Fibroblast of lung (primary cell): ENCODE measurements at regions not wholly inside any gene's neighbourhood (a gene's known extent, or its start where the extent isn't known, plus 50 kb on each side); places are given as distances from the start of the nearest gene placed in this dataset.

Experiments
- DNase-seq, 2 donors: peaks; one replicate each; pipeline versions ENCODE4 v3.0.0 to v3.0.0-alpha.2; 2010; ENCODE audit warnings: low read depth in 2 of 2
- H2AFZ ChIP-seq: 2 replicates; pipeline ENCODE4 v1.5.1; 2012; ENCODE audit warnings: low read length, control low read depth, inconsistent platforms
- H3K27ac ChIP-seq: 2 replicates; pipeline ENCODE4 v1.5.1; 2011; ENCODE audit warnings: low read length, control low read depth; ENCODE audit not compliant: insufficient read depth
- H3K27me3 ChIP-seq: 2 replicates; pipeline ENCODE4 v1.5.1; 2011; ENCODE audit warnings: mild to moderate bottlenecking, low read length; ENCODE audit not compliant: control insufficient read depth, insufficient read depth
- H3K36me3 ChIP-seq: 2 replicates; pipeline ENCODE4 v1.5.1; 2011; ENCODE audit warnings: low read length; ENCODE audit not compliant: control insufficient read depth, insufficient read depth
- H3K4me1 ChIP-seq: 2 replicates; pipeline ENCODE4 v1.5.1; 2011; ENCODE audit warnings: low read length; ENCODE audit not compliant: control insufficient read depth, insufficient read depth; ENCODE audit errors: extremely low read depth
- H3K4me2 ChIP-seq: 2 replicates; pipeline ENCODE4 v1.5.1; 2011; ENCODE audit warnings: low read length, control low read depth; ENCODE audit not compliant: insufficient read depth; ENCODE audit errors: extremely low read depth
- H3K4me3 ChIP-seq, 4 experiments: fragments of 200-600 bp in 1 of 4; sonication (generic) in 1 of 4; replicated peaks in 1 of 4; 2 replicates each; pipeline ENCODE4 v1.5.1; 2011 to 2016; ENCODE audit warnings: low read length in 4 of 4, low read depth in 3 of 4, mild to moderate bottlenecking in 3 of 4, control low read depth in 2 of 4, inconsistent platforms in 1 of 4, mixed read lengths in 1 of 4; ENCODE audit not compliant: insufficient read depth in 1 of 4; ENCODE audit errors: control extremely low read depth in 1 of 4
- H3K79me2 ChIP-seq: 2 replicates; pipeline ENCODE4 v1.5.1; 2012; ENCODE audit warnings: mild to moderate bottlenecking, low read length, inconsistent platforms; ENCODE audit not compliant: control insufficient read depth, insufficient read depth
- H3K9ac ChIP-seq: 2 replicates; pipeline ENCODE4 v1.5.1; 2011; ENCODE audit warnings: mild to moderate bottlenecking, low read length, control low read depth; ENCODE audit not compliant: insufficient read depth
- H3K9me3 ChIP-seq: 2 replicates; pipeline ENCODE4 v1.5.1; 2012; ENCODE audit warnings: low read depth, low read length; ENCODE audit not compliant: control insufficient read depth, insufficient read depth
- H4K20me1 ChIP-seq: 2 replicates; pipeline ENCODE4 v1.5.1; 2011; ENCODE audit warnings: low read length; ENCODE audit not compliant: control insufficient read depth, insufficient read depth; ENCODE audit errors: extremely low read depth
- CTCF ChIP-seq, 2 donors: IDR thresholded peaks in 1 of 2; conservative IDR thresholded peaks in 1 of 2; 1 replicate in 1 of 2; 2 replicates in 1 of 2; pipeline ENCODE4 v1.5.1; 2011 to 2012; ENCODE audit warnings: low read length in 2 of 2, control low read depth in 1 of 2, inconsistent platforms in 1 of 2, low read depth in 1 of 2, mild to moderate bottlenecking in 1 of 2
- EZH2 ChIP-seq: IDR thresholded peaks from 2 replicates; pipeline ENCODE4 v1.5.1; 2012; ENCODE audit warnings: low read length, control low read depth, mild to moderate bottlenecking; ENCODE audit errors: missing control alignments

- Histone ChIP-seq H3K4me2 (no peak overlapping the region), H4K20me1 (no peaks in the 10 kb centered on the region), H2AFZ (no peak overlapping the region), H3K36me3 (no peaks in the 10 kb centered on the region), H3K9me3 (no peaks in the 10 kb centered on the region), H3K4me1 (no peaks in the 10 kb centered on the region), H3K27me3 (no peaks in the 10 kb centered on the region), H3K27ac (no peak overlapping the region), H3K9ac (no peak overlapping the region), H3K79me2 (no peaks in the 10 kb centered on the region), H3K4me3 (no peak overlapping the region)
- no peak for DNase-seq
- TF ChIP-seq EZH2, result no peak
- TF ChIP-seq CTCF (conservative IDR thresholded peaks at IDR 0.05 in 1 of 2, IDR thresholded peaks at IDR 0.05 in 1 of 2; ENCODE audit: low read depth in 1 of 2, low read length in 2 of 2), result no peak
Observed at GRCh38 chr1:58921751-58922150, 137.9 kb upstream of the JUN start.

GRCh38 chr1:58922302-58923089 lies 138.6 kb upstream of the JUN start:
- H3K36me3 ChIP-seq, result no peaks in the 10 kb centered on the region
- no peak overlapping the region for H3K27ac ChIP-seq
- no peaks in the 10 kb centered on the region for H3K4me1 ChIP-seq
- H2AFZ ChIP-seq, result no peak overlapping the region
- no peaks in the 10 kb centered on the region for H3K27me3 ChIP-seq
- H3K4me2 ChIP-seq, result no peak overlapping the region
- TF ChIP-seq EZH2 (no peak), CTCF (conservative IDR thresholded peaks at IDR 0.05 in 1 of 2, IDR thresholded peaks at IDR 0.05 in 1 of 2; ENCODE audit: low read depth in 1 of 2, low read length in 2 of 2) (no peak)
- no peak overlapping the region for H3K9ac ChIP-seq
- no peak overlapping the region for H3K4me3 ChIP-seq
- H3K9me3 ChIP-seq, result no peaks in the 10 kb centered on the region
- no peaks in the 10 kb centered on the region for H3K79me2 ChIP-seq
- no peaks in the 10 kb centered on the region for H4K20me1 ChIP-seq
- peak; percentile 38 to 82 for DNase-seq

DNA sequence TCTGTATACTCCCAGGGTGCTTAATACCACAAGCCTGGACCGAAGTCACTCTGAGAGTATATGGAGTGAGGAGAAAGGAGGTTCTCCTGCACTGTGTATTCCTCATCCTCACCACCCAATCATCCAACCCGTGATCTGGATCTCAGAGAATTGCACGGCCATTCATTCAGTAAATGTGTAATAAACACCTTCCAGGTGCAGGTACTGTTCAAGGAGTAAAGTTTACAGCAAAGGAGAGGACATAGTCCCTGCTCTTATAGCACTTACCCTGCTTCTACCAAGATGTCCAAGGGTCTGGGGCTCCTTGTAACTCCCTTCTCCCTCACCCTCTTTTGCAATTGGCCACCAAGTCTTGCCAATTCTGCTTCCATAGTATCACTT lies 139.2 kb upstream of the JUN start:
- Histone ChIP-seq H2AFZ (no peak overlapping the region), H3K9me3 (no peaks in the 10 kb centered on the region), H3K9ac (no peak overlapping the region), H3K27me3 (no peaks in the 10 kb centered on the region), H3K4me3 (no peak overlapping the region), H3K27ac (no peak overlapping the region), H4K20me1 (no peaks in the 10 kb centered on the region), H3K36me3 (no peaks in the 10 kb centered on the region), H3K4me2 (no peak overlapping the region), H3K79me2 (no peaks in the 10 kb centered on the region), H3K4me1 (no peaks in the 10 kb centered on the region)
- TF ChIP-seq EZH2 (no peak), CTCF (conservative IDR thresholded peaks at IDR 0.05 in 1 of 2, IDR thresholded peaks at IDR 0.05 in 1 of 2; ENCODE audit: low read depth in 1 of 2, low read length in 2 of 2) (no peak)
- no peak for DNase-seq
